MM.1S (cell line): ENCODE measurements at regions not wholly inside any gene's neighbourhood (a gene's known extent, or its start where the extent isn't known, plus 50 kb on each side); places are given as distances from the start of the nearest gene placed in this dataset.

ENCODE experiments used
- DNase-seq: peaks from one replicate; pipeline ENCODE4 v3.0.0-alpha.2; 2015
- H2AFZ ChIP-seq: fragments of 300-600 bp; sonication (generic); 2 replicates; pipeline ENCODE4 v1.6.0; 2016; ENCODE audit warnings: antibody characterized with exemption, low read length
- H3F3A ChIP-seq: fragments of 300-600 bp; sonication (generic); 2 replicates; pipeline ENCODE4 v1.6.1; 2016; ENCODE audit warnings: mild to moderate bottlenecking, antibody characterized with exemption, low read length, moderate library complexity, mixed read lengths; ENCODE audit not compliant: insufficient read depth
- H3K27ac ChIP-seq: fragments of 300-600 bp; sonication (generic); 2 replicates; pipeline ENCODE4 v1.5.1; 2016; ENCODE audit warnings: mild to moderate bottlenecking, low read length
- H3K27me3 ChIP-seq: fragments of 300-600 bp; sonication (generic); replicated peaks from 2 replicates; pipeline ENCODE4 v1.6.0; 2016; ENCODE audit warnings: low read length; ENCODE audit not compliant: insufficient read depth
- H3K36me3 ChIP-seq: fragments of 300-600 bp; sonication (generic); replicated peaks from 2 replicates; pipeline ENCODE4 v1.6.1; 2016; ENCODE audit warnings: mild to moderate bottlenecking, low read length, mixed read lengths; ENCODE audit not compliant: insufficient read depth
- H3K4me1 ChIP-seq: fragments of 300-600 bp; sonication (generic); 2 replicates; pipeline ENCODE4 v1.6.1; 2016; ENCODE audit warnings: low read length, mixed read lengths
- H3K4me2 ChIP-seq: fragments of 300-600 bp; sonication (generic); 2 replicates; pipeline ENCODE4 v1.6.0; 2016; ENCODE audit warnings: low read depth, low read length
- H3K4me3 ChIP-seq: fragments of 300-600 bp; sonication (generic); 2 replicates; pipeline ENCODE4 v1.5.1; 2016; ENCODE audit warnings: low read length, mixed read lengths
- H3K79me2 ChIP-seq: fragments of 300-600 bp; sonication (generic); 2 replicates; pipeline ENCODE4 v1.6.1; 2016; ENCODE audit warnings: mixed run types, low read length, mixed read lengths
- H3K9ac ChIP-seq: fragments of 300-600 bp; sonication (generic); 2 replicates; pipeline ENCODE4 v1.6.1; 2016; ENCODE audit warnings: low read length, mixed read lengths
- H3K9me2 ChIP-seq: fragments of 300-600 bp; sonication (generic); replicated peaks from 2 replicates; pipeline ENCODE4 v1.6.1; 2016; ENCODE audit warnings: mild to moderate bottlenecking, low read length, mixed read lengths; ENCODE audit not compliant: insufficient read depth
- H3K9me3 ChIP-seq: fragments of 300-600 bp; sonication (generic); replicated peaks from 2 replicates; pipeline ENCODE4 v1.6.1; 2016; ENCODE audit warnings: mild to moderate bottlenecking, low read length, mixed read lengths; ENCODE audit not compliant: insufficient read depth
- H4K20me1 ChIP-seq: fragments of 300-600 bp; sonication (generic); 2 replicates; pipeline ENCODE4 v1.6.1; 2016; ENCODE audit warnings: mild to moderate bottlenecking, low read length, moderate library complexity, mixed read lengths; ENCODE audit not compliant: insufficient read depth
- CTCF ChIP-seq: fragments of 300-600 bp; sonication (generic); IDR thresholded peaks from 2 replicates; pipeline ENCODE4 v1.5.1; 2016; ENCODE audit warnings: antibody characterized with exemption, low read length, mixed read lengths
- EZH2 ChIP-seq: fragments of 300-600 bp; sonication (generic); optimal IDR thresholded peaks from 2 replicates; pipeline ENCODE3; 2017; ENCODE audit warnings: low read depth, mild to moderate bottlenecking, antibody characterized with exemption, low read length, mixed read lengths
- EZH2phosphoT487 ChIP-seq: fragments of 300-600 bp; sonication (generic); IDR thresholded peaks from 2 replicates; pipeline ENCODE4 v1.6.1; 2018; ENCODE audit warnings: antibody characterized with exemption, low read length

- Histone ChIP-seq H3K79me2 (no peaks in the 10 kb centered on the region), H4K20me1 (no peaks in the 10 kb centered on the region), H2AFZ (no peak overlapping the region), H3K27ac (no peak overlapping the region), H3K9ac (no peak overlapping the region), H3K4me3 (no peak overlapping the region), H3K9me3 (no peaks in the 10 kb centered on the region), H3K4me2 (no peak overlapping the region), H3K36me3 (no peaks in the 10 kb centered on the region), H3K27me3 (no peaks in the 10 kb centered on the region), H3F3A (no peaks in the 10 kb centered on the region), H3K4me1 (no peaks in the 10 kb centered on the region), H3K9me2 (no peaks in the 10 kb centered on the region)
- TF ChIP-seq EZH2 (no peak), CTCF (no peak), EZH2phosphoT487 (no peak)
- DNase-seq = no peak
Observed at GRCh38 chr11:130637566-130637965, 189.1 kb downstream of the ADAMTS15 start.

- H3K4me2 ChIP-seq = no peak overlapping the region
- H2AFZ ChIP-seq = no peak overlapping the region
Observed at GRCh38 chr11:130638033-130638432, 189.6 kb downstream of the ADAMTS15 start.

DNA sequence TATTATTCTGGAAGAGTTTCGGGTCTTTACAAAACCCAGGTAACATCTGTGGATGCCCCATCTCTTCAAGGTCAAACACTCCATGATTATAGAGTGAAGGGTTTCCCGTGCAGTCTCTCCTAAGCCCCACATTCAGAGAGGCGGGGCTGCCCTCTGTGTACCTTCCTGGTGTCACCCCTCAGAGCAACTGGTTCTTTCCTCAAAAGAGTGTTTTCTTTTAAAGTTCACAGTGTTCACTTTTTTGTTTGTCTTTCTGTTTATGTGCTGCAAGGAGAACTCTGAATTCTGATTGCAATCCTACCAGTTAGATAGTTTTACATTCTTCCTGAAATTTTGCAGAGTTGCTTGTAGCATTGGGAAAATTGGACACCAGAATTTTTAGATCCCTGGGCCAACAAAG lies 190.2 kb downstream of the ADAMTS15 start:
- Histone ChIP-seq H2AFZ (no peak overlapping the region), H4K20me1 (no peaks in the 10 kb centered on the region), H3K36me3 (no peaks in the 10 kb centered on the region), H3K79me2 (no peaks in the 10 kb centered on the region), H3K4me3 (no peak overlapping the region), H3K27me3 (no peaks in the 10 kb centered on the region), H3K9me3 (no peaks in the 10 kb centered on the region), H3F3A (no peaks in the 10 kb centered on the region), H3K9ac (no peak overlapping the region), H3K4me1 (no peaks in the 10 kb centered on the region), H3K27ac (no peak overlapping the region), H3K9me2 (no peaks in the 10 kb centered on the region), H3K4me2 (no peak overlapping the region)
- TF ChIP-seq EZH2 = no peak
- no peak for TF ChIP-seq EZH2phosphoT487
- TF ChIP-seq CTCF = no peak
- DNase-seq = no peak

More at GRCh38 chr11:130638033-130638432, 189.6 kb downstream of the ADAMTS15 start:
- no peaks in the 10 kb centered on the region for H3K4me1 ChIP-seq
- H3K4me3 ChIP-seq = no peak overlapping the region
- H3K27ac ChIP-seq = no peak overlapping the region
- H3K9me3 ChIP-seq = no peaks in the 10 kb centered on the region
- no peaks in the 10 kb centered on the region for H4K20me1 ChIP-seq
- no peaks in the 10 kb centered on the region for H3K27me3 ChIP-seq
- no peak overlapping the region for H3K9ac ChIP-seq
- H3K9me2 ChIP-seq = no peaks in the 10 kb centered on the region
- no peak for DNase-seq
- no peaks in the 10 kb centered on the region for H3K36me3 ChIP-seq
- H3K79me2 ChIP-seq = no peaks in the 10 kb centered on the region
- H3F3A ChIP-seq = no peaks in the 10 kb centered on the region
- no peak for TF ChIP-seq EZH2phosphoT487
- no peak for TF ChIP-seq CTCF
- TF ChIP-seq EZH2 = no peak

GRCh38 chr11:130639369-130639768 lies 190.9 kb downstream of the ADAMTS15 start:
- H3K4me1 ChIP-seq = no peaks in the 10 kb centered on the region

More at GRCh38 chr11:130639369-130639768, 190.9 kb downstream of the ADAMTS15 start:
- Histone ChIP-seq H2AFZ (no peak overlapping the region), H3F3A (no peaks in the 10 kb centered on the region), H4K20me1 (no peaks in the 10 kb centered on the region), H3K36me3 (no peaks in the 10 kb centered on the region), H3K9me3 (no peaks in the 10 kb centered on the region), H3K27me3 (no peaks in the 10 kb centered on the region), H3K9me2 (no peaks in the 10 kb centered on the region), H3K4me3 (no peak overlapping the region), H3K79me2 (no peaks in the 10 kb centered on the region), H3K9ac (no peak overlapping the region), H3K4me2 (no peak overlapping the region), H3K27ac (no peak overlapping the region)
- TF ChIP-seq CTCF (no peak), EZH2phosphoT487 (no peak), EZH2 (no peak)
- DNase-seq = no peak
